Left ventricle myocardium inferior (tissue), 1 donor: ENCODE measurements at regions not wholly inside any gene's neighbourhood (a gene's known extent, or its start where the extent isn't known, plus 50 kb on each side); places are given as distances from the start of the nearest gene placed in this dataset.

Experiments
- DNase-seq: peaks from one replicate; pipeline ENCODE4 v3.0.0-alpha.2; 2020
- H3K27ac ChIP-seq: fragments of 200-600 bp; replicated peaks from 2 replicates; pipeline ENCODE4 v1.8.0; 2021
- H3K27me3 ChIP-seq: fragments of 200-600 bp; 2 replicates; pipeline ENCODE4 v1.8.0; 2021; ENCODE audit warnings: low read depth
- H3K36me3 ChIP-seq: fragments of 200-600 bp; 2 replicates; pipeline ENCODE4 v1.8.0; 2021
- H3K4me1 ChIP-seq: fragments of 200-600 bp; 2 replicates; pipeline ENCODE4 v1.8.0; 2021
- H3K4me3 ChIP-seq: fragments of 200-600 bp; 2 replicates; pipeline ENCODE4 v1.8.0; 2021; ENCODE audit warnings: mild to moderate bottlenecking, moderate library complexity
- H3K9me3 ChIP-seq: fragments of 200-600 bp; replicated peaks from 2 replicates; pipeline ENCODE4 v1.8.0; 2021
- intact Hi-C: fragments of 100-400 bp; cut with micrococcal nuclease; formaldehyde crosslinking; loops from one replicate; pipeline ENCODE4 v1.11.0; 2022
- TF ChIP-seq, protein P1 (sequence below): fragments of 200-600 bp; IDR thresholded peaks from 2 replicates; pipeline ENCODE4 v1.8.0; 2021; ENCODE audit warnings: antibody characterized with exemption, mild to moderate bottlenecking, borderline replicate concordance
- donor health status: DM: no; HTN: yes; CAD: no; lungs with severe emphysema.

DNA sequence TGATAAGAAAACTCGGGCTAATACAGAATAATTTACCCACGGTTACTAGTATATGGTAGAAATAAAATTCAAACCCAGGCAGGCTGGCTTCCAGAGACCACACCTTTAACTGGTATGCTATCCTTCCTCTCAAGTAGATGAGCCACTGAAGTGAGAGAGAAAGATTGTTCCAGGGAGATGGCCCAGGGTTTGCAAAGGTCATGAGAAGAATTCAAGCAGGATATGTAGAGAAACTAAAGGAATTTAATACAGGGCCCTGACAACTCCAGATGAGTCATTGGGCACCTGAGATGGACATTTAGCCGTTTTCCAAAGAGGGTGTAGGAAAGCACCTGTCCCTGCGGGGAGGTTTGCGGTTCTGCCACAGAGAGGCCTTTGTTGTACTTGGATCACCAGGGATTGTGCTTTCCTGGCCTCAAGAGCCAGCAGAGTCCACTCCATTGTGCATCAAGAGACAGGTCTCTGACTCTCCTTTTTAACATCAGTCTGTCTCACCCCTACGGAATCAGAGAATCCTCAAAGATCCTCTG is 152.7 kb upstream of the BLID start:
- DNase-seq: no peak
- TF ChIP-seq, protein P1, sequence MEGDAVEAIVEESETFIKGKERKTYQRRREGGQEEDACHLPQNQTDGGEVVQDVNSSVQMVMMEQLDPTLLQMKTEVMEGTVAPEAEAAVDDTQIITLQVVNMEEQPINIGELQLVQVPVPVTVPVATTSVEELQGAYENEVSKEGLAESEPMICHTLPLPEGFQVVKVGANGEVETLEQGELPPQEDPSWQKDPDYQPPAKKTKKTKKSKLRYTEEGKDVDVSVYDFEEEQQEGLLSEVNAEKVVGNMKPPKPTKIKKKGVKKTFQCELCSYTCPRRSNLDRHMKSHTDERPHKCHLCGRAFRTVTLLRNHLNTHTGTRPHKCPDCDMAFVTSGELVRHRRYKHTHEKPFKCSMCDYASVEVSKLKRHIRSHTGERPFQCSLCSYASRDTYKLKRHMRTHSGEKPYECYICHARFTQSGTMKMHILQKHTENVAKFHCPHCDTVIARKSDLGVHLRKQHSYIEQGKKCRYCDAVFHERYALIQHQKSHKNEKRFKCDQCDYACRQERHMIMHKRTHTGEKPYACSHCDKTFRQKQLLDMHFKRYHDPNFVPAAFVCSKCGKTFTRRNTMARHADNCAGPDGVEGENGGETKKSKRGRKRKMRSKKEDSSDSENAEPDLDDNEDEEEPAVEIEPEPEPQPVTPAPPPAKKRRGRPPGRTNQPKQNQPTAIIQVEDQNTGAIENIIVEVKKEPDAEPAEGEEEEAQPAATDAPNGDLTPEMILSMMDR: no peak
- H3K9me3 ChIP-seq: no peaks in the 10 kb centered on the region
- no peak overlapping the region for H3K27ac ChIP-seq
- intact Hi-C loops: no loop called here
- H3K27me3 ChIP-seq: no peaks in the 10 kb centered on the region
- H3K4me1 ChIP-seq: no peaks in the 10 kb centered on the region
- H3K36me3 ChIP-seq: no peaks in the 10 kb centered on the region
- no peak overlapping the region for H3K4me3 ChIP-seq

DNA sequence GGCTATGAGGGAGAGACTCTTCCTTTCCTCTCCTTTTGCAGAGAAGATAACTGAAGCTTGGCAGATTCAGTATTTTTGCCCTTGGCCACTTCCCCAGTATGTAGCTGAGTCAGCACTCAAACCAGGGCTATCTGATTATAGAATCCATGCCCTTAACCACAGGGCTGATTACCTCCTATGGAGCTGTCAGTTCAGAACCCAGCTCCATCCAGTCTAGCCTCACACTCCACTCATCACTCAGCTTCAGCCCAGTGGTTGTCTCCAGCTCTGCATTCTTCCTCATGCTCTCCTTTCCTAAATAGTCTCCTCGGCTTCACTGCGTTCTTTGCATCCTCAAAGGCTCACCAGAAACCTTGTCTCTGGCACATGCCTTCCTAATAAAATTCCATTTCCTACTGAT is 151.6 kb upstream of the BLID start:
- no peaks in the 10 kb centered on the region for H3K4me1 ChIP-seq
- H3K4me3 ChIP-seq: no peak overlapping the region

DNA sequence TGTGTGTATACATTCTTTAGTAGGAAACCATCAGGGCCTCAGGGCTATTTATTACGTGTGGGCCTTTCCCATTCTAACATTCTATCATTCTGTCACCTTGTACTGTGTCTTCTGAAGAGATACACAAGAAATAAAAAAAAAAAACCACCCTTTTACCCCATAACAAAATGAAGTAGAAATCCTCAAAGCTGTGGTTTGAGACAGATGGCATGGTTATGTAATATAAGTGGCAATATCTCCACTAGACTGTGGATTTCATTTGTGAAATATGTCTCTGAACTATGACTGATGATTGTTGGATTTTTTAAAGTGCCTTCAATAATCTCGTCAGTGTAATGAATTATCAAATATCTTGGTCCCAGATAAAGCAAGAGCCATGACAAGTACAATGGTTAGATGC is 150.0 kb upstream of the BLID start:
- Histone ChIP-seq H3K4me3 (no peak overlapping the region), H3K9me3 (no peaks in the 10 kb centered on the region), H3K4me1 (no peaks in the 10 kb centered on the region), H3K27me3 (no peaks in the 10 kb centered on the region), H3K36me3 (no peaks in the 10 kb centered on the region), H3K27ac (no peak overlapping the region)
- no peak for DNase-seq
- intact Hi-C loops: no loop called here
- TF ChIP-seq, protein P1: no peak

More for the DNA sequence above, 151.6 kb upstream of the BLID start:
- H3K27ac ChIP-seq: no peak overlapping the region
- intact Hi-C loops: no loop called here
- DNase-seq: no peak
- no peaks in the 10 kb centered on the region for H3K9me3 ChIP-seq
- H3K27me3 ChIP-seq: no peaks in the 10 kb centered on the region
- TF ChIP-seq, protein P1: no peak
- H3K36me3 ChIP-seq: no peaks in the 10 kb centered on the region

DNA sequence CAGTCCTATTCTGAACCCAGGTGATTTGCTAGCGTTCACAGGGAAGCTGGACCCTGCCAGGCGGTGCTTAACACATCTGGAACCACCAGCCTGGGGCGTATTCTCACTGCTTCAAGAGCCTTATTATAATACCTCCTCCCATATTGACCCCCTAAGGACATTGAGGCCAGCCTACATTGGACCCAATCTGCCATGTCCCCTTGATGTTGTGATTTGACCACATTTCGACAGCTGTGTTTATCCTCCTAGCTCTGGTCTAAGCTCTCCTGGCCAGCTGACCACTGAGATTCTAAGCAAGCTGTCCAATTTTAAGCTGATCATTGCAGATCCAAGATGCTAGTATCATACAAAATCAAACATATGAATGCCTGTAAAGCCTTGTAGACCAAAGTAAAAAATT is 148.1 kb upstream of the BLID start:
- Histone ChIP-seq H3K27ac (no peak overlapping the region), H3K4me3 (no peak overlapping the region), H3K9me3 (no peaks in the 10 kb centered on the region), H3K27me3 (no peaks in the 10 kb centered on the region), H3K4me1 (no peaks in the 10 kb centered on the region), H3K36me3 (no peaks in the 10 kb centered on the region)
- intact Hi-C loops: no loop called here
- TF ChIP-seq, protein P1: no peak
- no peak for DNase-seq

DNA sequence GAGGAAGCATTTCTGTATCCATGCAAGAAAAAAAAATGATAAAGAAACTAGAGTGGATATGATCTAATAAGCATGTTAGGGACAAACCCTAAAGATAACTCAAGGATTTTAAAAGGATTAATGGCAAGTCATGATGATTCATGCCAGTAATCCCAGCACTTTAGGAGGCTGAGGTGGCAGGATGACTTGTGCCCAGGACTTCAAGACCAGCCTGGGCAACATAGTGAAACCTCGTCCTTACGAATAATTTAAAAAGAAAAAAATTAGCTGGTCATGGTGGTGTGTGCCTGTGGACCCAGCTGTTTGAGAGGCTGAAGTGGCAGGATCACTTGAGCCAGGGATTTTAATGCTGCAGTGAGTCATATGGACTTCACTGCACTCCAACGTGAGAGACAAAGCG is 145.5 kb upstream of the BLID start:
- intact Hi-C loops: no loop called here

More for the DNA sequence above, 145.5 kb upstream of the BLID start:
- Histone ChIP-seq H3K9me3 (no peaks in the 10 kb centered on the region), H3K4me3 (no peak overlapping the region), H3K36me3 (no peaks in the 10 kb centered on the region), H3K27me3 (no peaks in the 10 kb centered on the region), H3K4me1 (no peaks in the 10 kb centered on the region), H3K27ac (no peak overlapping the region)
- TF ChIP-seq, protein P1: no peak
- no peak for DNase-seq
